ENCODE measurements at regions not wholly inside any gene's neighbourhood (a gene's known extent, or its start where the extent isn't known, plus 50 kb on each side); places are given as distances from the start of the nearest gene placed in this dataset.
A peak's percentile ranks its signal among the peaks of the same experiment; 100 is the strongest.

GRCh38 chr15:39132954-39133600 lies 447.8 kb upstream of the THBS1 start:
- H3K27me3 Mint-ChIP-seq = peaks cover 8% of the 10 kb centered on the region
- DNase-seq = no peak
- no peak overlapping the region for H3K27ac Mint-ChIP-seq
- no peaks in the 10 kb centered on the region for H3K36me3 Mint-ChIP-seq (ENCODE audit: low read depth)
- H3K4me1 Mint-ChIP-seq (ENCODE audit: low read depth) = peaks cover 4% of the 10 kb centered on the region
- H3K9me3 Mint-ChIP-seq = no peaks in the 10 kb centered on the region
- H3K4me3 Mint-ChIP-seq = no peak overlapping the region

- no peak overlapping the region for H3K27ac Mint-ChIP-seq
- no peaks in the 10 kb centered on the region for H3K4me1 Mint-ChIP-seq (ENCODE audit: low read depth)
- no peak overlapping the region for H3K4me3 Mint-ChIP-seq
- H3K36me3 Mint-ChIP-seq (ENCODE audit: low read depth) = no peaks in the 10 kb centered on the region
- no peaks in the 10 kb centered on the region for H3K9me3 Mint-ChIP-seq
- DNase-seq = no peak
- peaks cover 17% of the 10 kb centered on the region for H3K27me3 Mint-ChIP-seq
Measured at GRCh38 chr15:39134282-39134681, 446.6 kb upstream of the THBS1 start.

DNA sequence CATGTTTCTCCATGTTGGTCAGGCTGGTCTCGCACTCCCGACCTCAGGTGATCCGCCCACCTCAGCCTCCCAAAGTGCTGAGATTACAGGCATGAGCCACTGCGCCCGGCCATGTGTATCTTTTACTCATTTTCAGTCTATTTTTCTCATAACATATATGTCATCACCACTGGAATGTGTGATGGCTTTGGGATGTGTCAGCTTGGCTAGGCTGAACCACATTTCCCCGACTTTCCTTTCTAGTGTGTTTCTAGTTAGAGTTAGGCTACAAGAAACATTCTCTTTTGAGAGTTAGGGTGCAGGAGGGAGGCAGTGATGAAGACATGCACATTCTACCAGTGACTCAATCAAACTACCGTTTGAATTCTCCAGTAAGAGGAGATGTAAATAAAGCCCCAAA lies 444.9 kb upstream of the THBS1 start:
- Mint-ChIP-seq H3K27me3 (peaks cover 20% of the 10 kb centered on the region), H3K9me3 (no peaks in the 10 kb centered on the region), H3K4me1 (ENCODE audit: low read depth) (no peaks in the 10 kb centered on the region), H3K27ac (no peak overlapping the region), H3K36me3 (ENCODE audit: low read depth) (no peaks in the 10 kb centered on the region), H3K4me3 (no peak overlapping the region)
- DNase-seq = no peak

DNA sequence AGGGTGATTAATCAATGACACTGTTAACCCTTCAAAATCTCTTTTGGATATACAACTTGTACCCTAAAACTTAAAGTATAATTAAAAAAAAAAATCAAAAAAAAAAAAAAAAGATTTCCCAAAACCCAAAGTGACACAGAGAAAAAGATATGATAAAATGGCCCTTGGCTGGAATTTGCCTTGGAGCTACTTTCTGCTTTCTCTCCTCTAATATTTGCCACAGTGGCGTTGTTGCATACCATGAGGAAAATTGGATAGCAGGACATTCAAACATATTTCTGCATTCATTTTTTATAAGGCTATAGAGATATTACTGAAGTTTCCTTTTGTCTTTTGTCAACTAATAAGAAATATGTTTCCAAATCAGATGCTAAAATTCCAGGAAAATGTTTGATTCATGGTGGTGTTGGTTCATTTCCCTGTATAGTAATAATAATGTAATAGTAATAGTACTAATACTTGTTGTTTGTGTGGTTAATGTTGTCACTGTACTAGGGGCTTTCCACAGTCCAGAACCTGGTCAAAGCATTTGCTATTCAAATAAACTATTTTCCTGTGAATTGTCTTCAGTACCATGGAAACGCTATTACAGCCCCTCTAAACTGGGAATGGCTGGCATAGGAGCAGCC lies 441.3 kb upstream of the THBS1 start:
- no peak for DNase-seq
- Mint-ChIP-seq H3K9me3 (no peaks in the 10 kb centered on the region), H3K4me1 (ENCODE audit: low read depth) (peaks cover 14% of the 10 kb centered on the region), H3K4me3 (no peak overlapping the region), H3K36me3 (ENCODE audit: low read depth) (no peaks in the 10 kb centered on the region), H3K27ac (no peak overlapping the region), H3K27me3 (peaks cover 17% of the 10 kb centered on the region)

DNA sequence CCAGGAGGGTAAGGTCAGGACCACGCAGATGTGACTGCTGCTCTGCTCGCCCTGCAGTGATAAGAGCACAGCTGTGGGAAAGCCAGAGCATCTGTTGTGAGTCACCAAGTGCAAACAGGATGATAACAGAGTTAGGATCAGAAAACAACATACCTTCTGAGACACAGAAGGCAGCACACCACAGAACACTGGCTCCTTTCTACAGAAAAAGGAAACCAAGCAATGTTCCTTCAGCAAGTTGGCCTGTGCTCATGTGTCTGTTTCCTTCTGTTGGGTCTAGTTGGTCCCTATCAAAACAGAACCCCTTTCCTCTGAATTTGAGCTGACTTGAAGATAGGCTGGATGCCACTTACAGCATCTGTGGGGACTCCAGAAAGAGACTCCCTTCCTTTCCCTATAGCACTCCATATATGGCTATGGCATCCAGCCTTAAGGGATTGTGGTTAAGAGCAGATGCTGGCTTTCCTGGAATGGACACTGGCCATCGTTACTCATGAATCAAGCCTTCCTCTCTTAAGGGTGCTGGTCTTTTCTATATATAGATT lies 440.7 kb upstream of the THBS1 start:
- H3K36me3 Mint-ChIP-seq (ENCODE audit: low read depth) = no peaks in the 10 kb centered on the region
- H3K27me3 Mint-ChIP-seq = peaks cover 17% of the 10 kb centered on the region
- no peak for DNase-seq
- H3K9me3 Mint-ChIP-seq = no peaks in the 10 kb centered on the region
- H3K4me1 Mint-ChIP-seq (ENCODE audit: low read depth) = peaks cover 20% of the 10 kb centered on the region
- H3K27ac Mint-ChIP-seq = no peak overlapping the region
- no peak overlapping the region for H3K4me3 Mint-ChIP-seq

DNA sequence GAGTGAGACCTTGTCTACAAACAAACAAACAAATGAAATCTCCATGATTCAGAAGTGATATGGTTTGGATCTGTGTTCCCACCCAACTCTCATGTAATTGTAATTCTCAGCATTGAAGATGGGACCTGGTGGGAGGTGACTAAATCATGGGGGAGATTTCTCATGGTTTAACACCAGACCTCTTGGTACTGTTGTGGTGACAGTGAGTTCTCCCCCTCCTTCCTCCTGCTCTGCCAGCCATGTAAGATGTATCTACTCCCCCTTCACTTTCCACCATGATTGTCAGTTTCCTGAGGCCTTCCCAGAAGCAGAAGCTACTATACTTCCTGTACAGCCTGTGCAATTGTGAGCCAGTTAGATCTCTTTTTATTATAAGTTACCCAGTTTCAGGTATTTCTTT lies 438.4 kb upstream of the THBS1 start:
- H3K27me3 Mint-ChIP-seq = peaks cover 14% of the 10 kb centered on the region
- no peaks in the 10 kb centered on the region for H3K36me3 Mint-ChIP-seq (ENCODE audit: low read depth)
- H3K27ac Mint-ChIP-seq = peak overlapping the region; percentile 5
- no peak overlapping the region for H3K4me3 Mint-ChIP-seq
- no peak for DNase-seq
- H3K4me1 Mint-ChIP-seq (ENCODE audit: low read depth) = peaks cover 27% of the 10 kb centered on the region
- H3K9me3 Mint-ChIP-seq = no peaks in the 10 kb centered on the region

- H3K4me1 Mint-ChIP-seq (ENCODE audit: low read depth) = peaks cover 27% of the 10 kb centered on the region
- H3K27me3 Mint-ChIP-seq = peaks cover 9% of the 10 kb centered on the region
- no peak overlapping the region for H3K4me3 Mint-ChIP-seq
- DNase-seq = no peak
- H3K27ac Mint-ChIP-seq = no peak overlapping the region
- no peaks in the 10 kb centered on the region for H3K9me3 Mint-ChIP-seq
- no peaks in the 10 kb centered on the region for H3K36me3 Mint-ChIP-seq (ENCODE audit: low read depth)
Measured at GRCh38 chr15:39143479-39143878, 437.4 kb upstream of the THBS1 start.

GRCh38 chr15:39144051-39144450 lies 436.8 kb upstream of the THBS1 start:
- H3K27me3 Mint-ChIP-seq = peaks cover 4% of the 10 kb centered on the region
- H3K27ac Mint-ChIP-seq = peak overlapping the region; percentile 59
- H3K9me3 Mint-ChIP-seq = no peaks in the 10 kb centered on the region
- H3K36me3 Mint-ChIP-seq (ENCODE audit: low read depth) = no peaks in the 10 kb centered on the region
- DNase-seq = no peak
- no peak overlapping the region for H3K4me3 Mint-ChIP-seq
- peaks cover 27% of the 10 kb centered on the region for H3K4me1 Mint-ChIP-seq (ENCODE audit: low read depth)

DNA sequence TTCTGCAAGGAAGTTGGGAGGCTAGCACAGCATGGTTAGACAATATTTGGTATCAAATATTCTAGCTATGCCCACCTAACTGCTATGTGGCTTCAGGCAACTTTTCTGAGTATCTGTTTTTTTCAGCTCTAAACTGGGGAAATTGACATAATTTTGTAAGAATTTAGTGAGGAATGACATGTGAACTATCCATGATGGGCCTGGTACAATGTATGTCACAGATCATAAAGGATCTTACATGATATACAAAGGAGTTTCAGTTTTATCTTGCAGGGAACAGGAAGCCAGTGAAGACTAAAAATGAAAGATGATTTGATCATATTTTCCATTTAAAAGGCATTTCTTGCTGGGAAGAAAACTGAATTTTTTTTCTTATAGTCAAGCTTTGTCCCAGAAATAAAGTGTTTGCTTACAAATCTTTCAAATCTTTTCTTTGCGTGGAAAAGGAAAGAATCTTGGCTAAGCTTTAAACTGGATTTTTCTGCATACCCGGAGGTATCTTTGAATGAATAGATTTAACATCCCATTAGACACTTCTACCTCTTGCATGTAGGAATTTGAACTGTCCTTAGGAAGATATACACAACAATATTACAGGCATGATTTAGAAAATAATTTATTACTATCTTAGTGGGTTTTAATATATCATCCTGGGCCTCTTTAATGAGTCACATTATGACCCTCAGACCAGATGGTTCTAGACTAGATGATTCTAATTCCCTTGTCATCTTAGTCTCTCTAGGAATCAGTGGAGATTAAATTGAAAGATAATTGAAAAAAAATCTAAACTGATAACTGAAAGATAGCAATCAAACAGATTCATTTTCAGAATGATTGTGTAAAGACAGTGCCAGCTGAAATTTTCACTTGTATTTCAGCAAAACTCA lies 436.0 kb upstream of the THBS1 start:
- Mint-ChIP-seq H3K36me3 (ENCODE audit: low read depth) (no peaks in the 10 kb centered on the region), H3K27ac (peak overlapping the region; percentile 59), H3K4me3 (no peak overlapping the region)

GRCh38 chr15:39145854-39146625 lies 434.8 kb upstream of the THBS1 start:
- no peaks in the 10 kb centered on the region for H3K9me3 Mint-ChIP-seq
- no peak overlapping the region for H3K27ac Mint-ChIP-seq
- H3K36me3 Mint-ChIP-seq (ENCODE audit: low read depth) = no peaks in the 10 kb centered on the region
- no peak for DNase-seq
- peaks cover 5% of the 10 kb centered on the region for H3K27me3 Mint-ChIP-seq
- no peak overlapping the region for H3K4me3 Mint-ChIP-seq
- H3K4me1 Mint-ChIP-seq (ENCODE audit: low read depth) = peaks cover 27% of the 10 kb centered on the region

More for the DNA sequence above, 436.0 kb upstream of the THBS1 start:
- Mint-ChIP-seq H3K9me3 (no peaks in the 10 kb centered on the region), H3K27me3 (peaks cover 7% of the 10 kb centered on the region), H3K4me1 (ENCODE audit: low read depth) (peaks cover 27% of the 10 kb centered on the region)
- no peak for DNase-seq

DNA sequence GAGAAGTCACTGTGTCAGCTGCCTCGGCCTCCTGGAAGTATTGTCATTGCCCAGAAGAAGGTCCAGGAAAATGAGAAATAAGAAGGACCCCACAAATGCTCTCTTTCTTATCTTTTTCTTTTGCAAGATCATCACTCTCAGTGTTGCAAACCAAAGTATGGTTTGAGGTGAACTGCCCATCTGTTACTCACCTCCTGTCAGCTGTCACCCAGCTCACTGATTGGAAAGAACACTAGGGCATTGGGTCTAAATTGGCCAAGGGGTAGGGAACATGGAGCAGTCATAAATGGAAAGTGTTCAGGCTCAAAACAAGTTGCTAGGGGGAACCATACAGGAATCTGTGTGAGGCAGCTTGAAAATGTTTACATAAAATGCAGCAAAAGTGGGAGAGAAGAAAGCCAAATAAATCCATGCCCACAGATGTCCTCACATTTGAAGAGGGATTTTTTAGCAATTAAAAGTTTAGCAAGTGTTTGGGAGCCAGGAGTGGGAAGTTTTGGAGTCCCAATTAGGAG lies 431.2 kb upstream of the THBS1 start:
- no peaks in the 10 kb centered on the region for H3K36me3 Mint-ChIP-seq (ENCODE audit: low read depth)
- no peak for DNase-seq
- peaks cover 18% of the 10 kb centered on the region for H3K27me3 Mint-ChIP-seq
- H3K9me3 Mint-ChIP-seq = no peaks in the 10 kb centered on the region
- H3K27ac Mint-ChIP-seq = no peak overlapping the region
- peaks cover 12% of the 10 kb centered on the region for H3K4me1 Mint-ChIP-seq (ENCODE audit: low read depth)
- H3K4me3 Mint-ChIP-seq = no peak overlapping the region

DNA sequence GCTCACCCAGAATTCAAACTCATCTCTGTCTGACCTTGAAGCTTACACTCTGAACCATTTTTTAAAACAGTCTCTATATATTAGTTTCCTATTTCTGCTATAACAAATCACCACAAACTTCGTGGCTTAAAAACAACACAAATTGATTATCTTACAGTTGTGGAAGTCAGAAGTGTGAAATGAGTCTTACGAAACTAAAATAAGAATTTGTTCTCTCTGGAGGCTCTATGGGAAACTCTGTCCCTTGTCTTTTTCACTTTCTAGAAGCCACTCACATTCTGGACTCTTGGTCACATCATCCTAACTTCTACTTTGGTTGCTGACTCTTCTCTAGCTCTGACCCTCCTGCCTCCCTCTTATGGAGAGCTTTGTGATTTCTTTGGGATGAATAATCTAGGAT lies 429.3 kb upstream of the THBS1 start:
- Mint-ChIP-seq H3K27me3 (peaks cover 24% of the 10 kb centered on the region), H3K9me3 (no peaks in the 10 kb centered on the region), H3K4me1 (ENCODE audit: low read depth) (no peaks in the 10 kb centered on the region), H3K36me3 (ENCODE audit: low read depth) (no peaks in the 10 kb centered on the region), H3K27ac (no peak overlapping the region), H3K4me3 (no peak overlapping the region)
- no peak for DNase-seq

GRCh38 chr15:39153058-39153714 lies 427.7 kb upstream of the THBS1 start:
- Mint-ChIP-seq H3K4me1 (ENCODE audit: low read depth) (no peaks in the 10 kb centered on the region), H3K36me3 (ENCODE audit: low read depth) (no peaks in the 10 kb centered on the region), H3K27me3 (peaks cover 24% of the 10 kb centered on the region), H3K27ac (no peak overlapping the region), H3K9me3 (no peaks in the 10 kb centered on the region), H3K4me3 (no peak overlapping the region)
- DNase-seq = no peak
